ENCODE measurements at regions not wholly inside any gene's neighbourhood (a gene's known extent, or its start where the extent isn't known, plus 50 kb on each side); places are given as distances from the start of the nearest gene placed in this dataset.

GRCh38 chr5:56358046-56358445 lies 124.9 kb upstream of the ANKRD55 start:
- TF ChIP-seq MXI1 (IDR thresholded peaks at IDR 0.05; ENCODE audit: borderline replicate concordance, low read depth, low read length) (no peak), BRD4 (CRISPR knock-in tag; IDR thresholded peaks at IDR 0.05) (no peak)

Measured in HepG2 (cell line).